Stimulated activated CD4-positive, alpha-beta T cell treated with anti-CD3 and anti-CD28 coated beads, TNF-alpha, amount 100 ng/mL, for 48 hours (primary cell): ENCODE measurements at regions not wholly inside any gene's neighbourhood (a gene's known extent, or its start where the extent isn't known, plus 50 kb on each side); places are given as distances from the start of the nearest gene placed in this dataset.
"Not testable (repeated sequence)": the region's sequence is repeated elsewhere in the genome, so short reads cannot be mapped to it uniquely, and the experiment has no call there.

Experiments
- DNase-seq, 3 donors: peaks; one replicate each; pipeline ENCODE4 v3.0.0-alpha.2; 2020; ENCODE audit warnings: low read depth in 3 of 3

DNA sequence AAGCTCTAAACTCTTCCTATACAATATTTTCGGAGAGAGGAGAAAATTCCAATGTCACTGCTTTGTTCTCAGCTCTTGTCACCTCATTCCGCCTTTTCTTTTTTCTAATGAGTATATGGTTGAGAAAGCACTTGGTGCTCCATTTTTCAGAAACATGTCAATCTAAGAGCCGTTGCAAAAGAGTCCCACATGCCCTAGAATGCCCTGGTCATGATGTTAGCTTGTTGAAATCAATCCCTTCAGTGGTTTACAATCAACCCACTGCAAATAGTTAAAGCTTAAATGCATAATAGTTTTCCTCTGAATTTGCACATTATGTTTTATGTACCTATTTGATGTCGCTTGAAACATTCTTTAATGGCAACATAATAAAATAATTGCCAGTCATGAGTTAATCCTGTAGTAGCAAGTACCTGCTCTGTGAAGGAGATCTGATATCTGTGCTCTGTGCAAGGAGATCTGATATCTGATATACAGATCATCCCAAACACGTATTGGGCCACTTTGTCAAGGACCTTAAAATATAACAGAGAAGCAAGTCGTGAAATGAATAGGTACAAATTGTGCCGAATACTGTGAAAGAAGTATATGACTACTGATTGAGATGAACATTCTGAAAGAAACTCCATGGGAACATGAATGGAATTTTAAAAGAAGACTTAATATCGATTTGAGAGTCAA lies 1633.5 kb downstream of the SUCLG1 start:
- no peak for DNase-seq

DNA sequence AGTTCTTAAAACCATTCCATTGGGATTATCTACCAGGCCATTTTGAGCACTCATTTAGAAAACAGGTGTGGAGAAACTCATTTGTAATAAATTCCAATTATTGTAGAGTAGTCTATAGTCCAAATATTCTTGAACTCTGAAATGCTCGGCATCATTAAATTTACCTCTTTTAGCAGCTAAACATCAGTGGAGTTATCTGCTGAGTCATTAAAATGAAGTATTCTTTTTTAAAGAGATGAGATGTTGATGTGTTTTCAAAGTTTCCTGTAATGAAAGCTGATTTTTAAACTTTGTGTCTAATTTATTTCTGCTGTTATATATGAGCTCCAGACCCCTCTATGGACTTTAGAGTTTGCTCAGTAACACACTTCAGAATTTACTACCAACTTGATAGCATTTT lies 1635.2 kb downstream of the SUCLG1 start:
- DNase-seq, result no peak

DNA sequence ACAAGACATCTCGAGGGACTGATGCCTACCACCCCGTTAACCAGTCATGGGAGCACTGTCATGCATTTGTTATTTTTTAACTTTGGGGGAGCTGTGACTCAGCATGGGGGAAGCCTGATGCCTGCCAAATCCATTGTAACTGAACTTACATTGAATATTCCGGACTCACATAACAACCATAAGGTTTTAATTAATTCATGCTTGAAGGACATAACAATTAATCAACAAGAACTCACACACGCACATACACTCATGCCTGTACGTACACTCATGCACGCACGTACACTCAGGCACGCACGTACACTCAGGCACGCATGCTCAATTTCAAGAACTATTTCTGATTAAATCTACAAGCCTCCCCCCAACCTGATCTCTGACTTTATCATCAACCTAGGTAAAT lies 1639.1 kb downstream of the SUCLG1 start:
- no peak for DNase-seq

DNA sequence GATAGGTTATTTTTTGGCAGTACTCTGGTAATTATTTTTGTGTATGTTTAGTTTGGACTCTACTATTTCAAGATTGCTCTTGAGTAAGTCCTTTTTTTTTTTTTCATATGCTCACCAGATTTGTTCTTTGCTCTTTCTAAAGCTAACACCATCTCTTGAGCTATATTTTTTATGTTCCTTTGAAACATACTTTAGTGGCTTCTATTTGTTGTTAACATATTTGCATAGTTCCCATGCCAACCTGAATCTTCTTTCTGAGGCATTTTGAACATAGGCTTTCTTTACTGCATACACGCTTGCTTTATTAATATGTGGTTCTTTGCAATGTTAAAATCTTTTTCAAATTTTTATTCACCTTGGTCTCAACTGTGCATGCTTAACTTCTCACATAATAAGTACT lies 1644.9 kb downstream of the SUCLG1 start:
- DNase-seq, result no peak

- no peak for DNase-seq
Observed at GRCh38 chr2:82811946-82812345, 1647.1 kb downstream of the SUCLG1 start.

DNA sequence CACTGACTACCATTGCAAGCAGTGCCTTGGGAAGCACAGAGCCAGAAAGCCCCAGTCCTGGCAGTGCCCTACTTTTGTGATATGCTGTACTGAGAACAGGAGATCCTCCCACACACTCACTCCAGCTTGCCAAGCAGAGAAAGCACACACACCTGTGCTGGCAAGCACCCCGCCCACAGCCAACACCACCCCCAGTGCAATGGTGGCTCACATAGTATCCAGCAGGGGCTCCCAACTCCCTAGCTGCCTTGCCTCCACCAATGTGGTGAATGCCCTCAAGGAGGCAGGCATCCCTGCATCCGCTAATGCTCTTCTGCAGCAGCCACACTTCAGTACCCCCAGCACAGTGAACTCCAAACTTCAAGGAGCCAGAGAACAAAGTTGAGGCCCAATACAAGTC lies 1655.8 kb downstream of the SUCLG1 start:
- DNase-seq, result no peak

- no peak for DNase-seq
Observed at GRCh38 chr2:82797469-82797868, 1661.6 kb downstream of the SUCLG1 start.

GRCh38 chr2:82796132-82796531 lies 1662.9 kb downstream of the SUCLG1 start:
- no peak for DNase-seq

GRCh38 chr2:82795446-82795845 lies 1663.6 kb downstream of the SUCLG1 start:
- no peak for DNase-seq

GRCh38 chr2:82793711-82794435 lies 1665.2 kb downstream of the SUCLG1 start:
- DNase-seq, result no peak

DNA sequence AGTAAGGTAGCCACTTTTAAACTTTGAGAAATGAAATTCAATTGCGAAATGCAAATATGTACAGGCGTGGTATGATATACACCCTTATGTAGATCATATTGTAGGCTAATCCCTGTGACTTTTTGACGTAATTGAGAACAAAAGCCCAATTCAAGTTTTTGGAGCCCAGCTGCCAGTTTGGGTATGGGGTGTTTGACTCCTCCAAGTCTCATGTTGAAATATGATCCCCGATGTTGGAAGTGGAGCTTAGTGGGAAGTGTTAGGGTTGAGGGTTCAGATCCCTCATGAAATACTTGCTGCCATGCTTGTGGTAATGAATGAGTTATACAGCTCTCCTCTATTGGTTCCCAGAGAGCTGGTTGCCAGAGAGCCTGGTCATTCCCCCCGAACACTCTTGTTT lies 1666.8 kb downstream of the SUCLG1 start:
- no peak for DNase-seq

DNA sequence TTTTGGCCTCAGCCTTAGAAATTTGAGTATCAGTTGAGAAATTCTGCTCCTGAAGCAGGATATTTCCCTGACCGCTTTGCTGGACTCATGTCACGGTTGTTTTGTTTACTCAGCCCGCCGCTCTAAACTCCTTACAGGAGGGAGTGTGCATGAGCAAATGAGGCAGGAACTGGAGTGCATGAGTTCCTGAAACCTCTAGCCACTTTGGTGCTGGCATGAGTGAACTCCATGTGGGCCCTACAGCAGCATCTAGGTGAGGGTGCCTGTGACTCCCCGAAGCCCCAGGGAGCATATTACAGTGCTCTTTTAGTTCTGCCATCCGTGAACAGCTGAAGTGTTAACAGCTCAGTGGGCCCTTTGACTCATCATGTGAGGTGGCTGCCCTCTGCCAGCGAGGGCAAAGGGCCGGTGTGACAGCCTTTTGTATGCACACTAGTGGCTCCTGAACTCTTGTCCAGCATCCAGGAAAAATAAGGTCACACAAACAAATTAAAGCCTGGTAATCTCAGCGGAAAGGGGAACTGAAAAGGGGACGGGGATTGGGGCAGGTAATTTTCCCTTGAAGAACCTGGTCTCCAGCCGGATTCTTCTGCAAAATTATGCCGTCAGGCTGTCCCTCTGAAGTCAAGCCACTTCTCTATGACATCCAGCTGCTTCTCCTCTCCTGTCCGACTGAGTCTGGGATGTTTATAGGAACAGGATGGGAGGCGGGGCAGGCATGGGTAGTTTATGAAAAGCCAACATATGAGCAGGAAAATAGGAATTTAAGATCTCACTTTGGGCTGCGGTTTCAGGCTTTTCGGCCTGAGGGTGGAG lies 1668.7 kb downstream of the SUCLG1 start:
- DNase-seq, result no peak

- no peak for DNase-seq
Observed at GRCh38 chr2:82789851-82790205, 1669.3 kb downstream of the SUCLG1 start.

GRCh38 chr2:82781176-82781915 lies 1677.7 kb downstream of the SUCLG1 start:
- no peak for DNase-seq

DNA sequence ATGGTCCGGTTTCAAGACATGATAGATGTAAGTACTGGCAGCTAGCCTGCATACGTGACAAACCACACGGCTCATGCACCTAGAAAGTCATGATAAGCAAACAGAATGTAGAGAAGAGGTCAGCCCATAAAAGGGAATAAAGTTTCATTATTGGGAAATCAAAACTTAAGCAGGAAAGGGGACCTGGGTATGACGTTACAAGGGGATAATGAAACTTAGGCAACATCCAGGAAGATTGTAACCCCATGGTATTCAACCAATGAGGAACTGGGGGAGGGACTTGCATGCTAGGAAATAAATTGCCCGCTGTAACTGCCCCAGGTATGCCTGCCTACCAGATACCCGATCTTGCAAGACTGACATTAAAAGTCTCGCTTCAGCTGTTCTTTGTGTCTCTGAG lies 1679.0 kb downstream of the SUCLG1 start:
- no peak for DNase-seq

DNA sequence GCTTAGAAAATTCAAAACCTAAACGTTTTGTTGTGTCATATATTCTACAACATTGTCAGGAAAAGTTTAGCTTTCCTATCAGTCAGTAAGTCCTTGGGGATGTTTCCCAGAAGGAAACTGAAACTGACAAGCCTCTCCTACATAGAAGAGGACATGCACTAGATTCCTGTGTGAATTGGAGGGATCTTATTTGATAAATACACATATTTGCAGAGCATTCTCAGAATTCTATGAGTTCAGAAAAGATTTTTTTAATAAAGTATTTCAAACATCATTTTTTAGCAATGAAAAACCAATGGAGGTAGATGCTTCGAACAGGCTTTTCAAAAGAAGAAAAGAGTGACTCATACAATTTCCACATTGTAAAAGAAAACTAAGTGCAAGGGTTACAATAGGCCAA lies 1706.7 kb downstream of the SUCLG1 start:
- no peak for DNase-seq

DNA sequence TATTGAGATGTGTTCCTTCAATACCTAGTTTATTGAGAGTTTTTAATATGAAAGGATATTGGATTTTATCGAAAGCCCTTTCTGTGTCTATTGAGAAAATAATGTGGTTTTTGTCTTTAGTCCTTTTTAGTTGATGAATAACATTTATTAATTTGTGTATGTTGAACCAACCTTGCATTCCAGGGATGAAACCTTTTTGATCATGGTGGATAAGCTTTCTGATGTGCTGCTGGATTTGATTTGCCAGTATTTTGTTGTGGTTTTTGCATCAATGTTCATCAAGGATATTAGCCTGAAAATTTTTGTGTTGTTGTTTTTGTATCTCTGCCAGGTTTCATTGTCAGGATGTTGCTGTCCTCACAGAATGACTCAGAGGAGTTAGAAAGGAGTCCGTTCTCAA lies 1710.4 kb downstream of the SUCLG1 start:
- DNase-seq, result no peak

DNA sequence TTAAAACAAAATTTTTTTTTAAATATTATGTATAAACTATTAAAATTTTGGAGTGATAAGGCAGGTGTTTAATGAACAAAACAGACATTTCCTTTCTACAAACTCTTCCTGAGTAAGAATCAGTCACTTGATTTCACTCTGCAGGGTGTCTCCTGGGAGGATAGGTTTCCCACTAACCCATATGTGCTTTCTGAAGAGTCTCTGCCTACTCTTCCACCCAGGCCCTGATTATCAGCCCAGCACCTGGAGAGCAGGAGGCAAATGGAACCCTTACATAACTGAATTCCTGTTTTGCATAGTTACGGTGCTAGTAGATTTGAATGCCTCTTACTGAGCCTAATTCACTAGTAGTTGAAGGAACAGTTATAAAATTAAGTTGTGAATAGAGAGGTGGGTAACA lies 1718.6 kb downstream of the SUCLG1 start:
- DNase-seq, result no peak

DNA sequence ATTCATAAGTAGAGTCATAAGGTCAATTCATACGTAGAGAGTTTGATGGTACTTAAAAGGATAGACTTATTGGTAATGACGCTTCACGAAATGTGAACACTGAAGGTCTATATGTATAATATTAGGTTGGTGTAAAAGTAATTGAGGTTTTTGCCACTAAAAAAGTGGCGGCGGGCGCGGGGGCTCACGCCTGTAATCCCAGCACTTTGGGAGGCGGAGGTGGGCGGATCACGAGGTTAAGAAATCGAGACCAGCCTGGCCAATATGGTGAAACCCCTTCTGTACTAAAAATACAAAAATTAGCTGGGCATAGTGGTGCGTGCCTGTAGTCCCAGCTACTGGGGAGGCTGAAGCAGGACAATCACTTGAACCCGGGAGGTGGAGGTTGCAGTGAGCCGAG lies 1721.1 kb downstream of the SUCLG1 start:
- not testable (repeated sequence) for DNase-seq

- DNase-seq, result no peak
Observed at GRCh38 chr2:82735336-82735735, 1723.7 kb downstream of the SUCLG1 start.

DNA sequence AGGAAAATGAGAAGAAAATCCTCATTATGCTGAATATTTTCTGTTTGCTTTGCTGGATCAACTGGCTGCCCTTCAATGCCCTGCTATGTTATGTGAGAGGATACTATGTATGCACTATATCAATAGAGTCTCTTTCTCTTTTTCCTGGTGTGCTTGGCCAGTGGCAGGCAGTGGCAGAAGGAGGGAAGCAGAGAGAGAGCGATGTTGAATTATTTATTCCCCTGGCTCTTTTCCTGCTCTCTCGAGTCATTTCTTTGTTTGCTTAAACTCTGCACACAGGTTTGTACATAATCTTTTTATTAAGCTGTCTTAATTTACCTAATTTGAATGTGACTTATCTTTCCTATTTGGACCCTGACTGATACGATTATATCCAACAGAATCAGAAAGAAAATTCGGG lies 1727.3 kb downstream of the SUCLG1 start:
- no peak for DNase-seq

GRCh38 chr2:82730811-82731210 lies 1728.3 kb downstream of the SUCLG1 start:
- no peak for DNase-seq
